ENCODE measurements at regions not wholly inside any gene's neighbourhood (a gene's known extent, or its start where the extent isn't known, plus 50 kb on each side); places are given as distances from the start of the nearest gene placed in this dataset.

DNA sequence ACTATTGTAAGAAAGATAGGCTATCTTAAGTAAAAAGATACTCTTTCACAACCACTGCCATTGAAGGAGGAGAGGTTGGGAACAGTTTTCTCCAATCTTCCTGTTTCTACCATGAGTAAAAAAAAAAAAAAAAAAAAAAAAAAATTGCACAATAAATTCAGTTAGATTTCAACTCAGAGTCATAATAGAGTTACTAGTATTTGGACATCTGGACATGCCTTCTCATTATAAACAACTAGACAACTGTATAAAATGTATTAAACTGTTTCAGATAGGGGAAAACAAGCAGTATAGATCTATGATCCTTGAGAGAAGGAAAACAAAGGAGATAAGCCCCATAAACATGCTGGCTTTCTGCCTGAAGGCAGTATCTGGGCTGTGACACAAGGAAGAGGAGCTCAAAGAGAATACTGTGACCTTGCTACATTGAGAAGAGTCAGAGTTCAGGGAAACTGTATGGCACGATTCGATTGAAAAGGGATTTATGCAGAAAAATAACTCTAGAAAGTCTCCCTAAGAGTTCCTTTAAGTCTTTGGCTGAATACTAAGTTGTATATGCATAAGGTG lies 249.2 kb upstream of the POU5F2 start (continued):
- TF ChIP-seq GABPA (IDR thresholded peaks at IDR 0.05; ENCODE audit: borderline replicate concordance, insufficient read depth, low read length) (no peak), BRCA1 (IDR thresholded peaks at IDR 0.05; ENCODE audit: low read depth, low read length) (no peak), CBX8 (IDR thresholded peaks at IDR 0.05; ENCODE audit: borderline replicate concordance, low read depth, low read length) (no peak), FOSL1 (IDR thresholded peaks at IDR 0.05; ENCODE audit: insufficient read depth, low read depth, low read length) (no peak)
- TF ChIP-seq, protein P1, sequence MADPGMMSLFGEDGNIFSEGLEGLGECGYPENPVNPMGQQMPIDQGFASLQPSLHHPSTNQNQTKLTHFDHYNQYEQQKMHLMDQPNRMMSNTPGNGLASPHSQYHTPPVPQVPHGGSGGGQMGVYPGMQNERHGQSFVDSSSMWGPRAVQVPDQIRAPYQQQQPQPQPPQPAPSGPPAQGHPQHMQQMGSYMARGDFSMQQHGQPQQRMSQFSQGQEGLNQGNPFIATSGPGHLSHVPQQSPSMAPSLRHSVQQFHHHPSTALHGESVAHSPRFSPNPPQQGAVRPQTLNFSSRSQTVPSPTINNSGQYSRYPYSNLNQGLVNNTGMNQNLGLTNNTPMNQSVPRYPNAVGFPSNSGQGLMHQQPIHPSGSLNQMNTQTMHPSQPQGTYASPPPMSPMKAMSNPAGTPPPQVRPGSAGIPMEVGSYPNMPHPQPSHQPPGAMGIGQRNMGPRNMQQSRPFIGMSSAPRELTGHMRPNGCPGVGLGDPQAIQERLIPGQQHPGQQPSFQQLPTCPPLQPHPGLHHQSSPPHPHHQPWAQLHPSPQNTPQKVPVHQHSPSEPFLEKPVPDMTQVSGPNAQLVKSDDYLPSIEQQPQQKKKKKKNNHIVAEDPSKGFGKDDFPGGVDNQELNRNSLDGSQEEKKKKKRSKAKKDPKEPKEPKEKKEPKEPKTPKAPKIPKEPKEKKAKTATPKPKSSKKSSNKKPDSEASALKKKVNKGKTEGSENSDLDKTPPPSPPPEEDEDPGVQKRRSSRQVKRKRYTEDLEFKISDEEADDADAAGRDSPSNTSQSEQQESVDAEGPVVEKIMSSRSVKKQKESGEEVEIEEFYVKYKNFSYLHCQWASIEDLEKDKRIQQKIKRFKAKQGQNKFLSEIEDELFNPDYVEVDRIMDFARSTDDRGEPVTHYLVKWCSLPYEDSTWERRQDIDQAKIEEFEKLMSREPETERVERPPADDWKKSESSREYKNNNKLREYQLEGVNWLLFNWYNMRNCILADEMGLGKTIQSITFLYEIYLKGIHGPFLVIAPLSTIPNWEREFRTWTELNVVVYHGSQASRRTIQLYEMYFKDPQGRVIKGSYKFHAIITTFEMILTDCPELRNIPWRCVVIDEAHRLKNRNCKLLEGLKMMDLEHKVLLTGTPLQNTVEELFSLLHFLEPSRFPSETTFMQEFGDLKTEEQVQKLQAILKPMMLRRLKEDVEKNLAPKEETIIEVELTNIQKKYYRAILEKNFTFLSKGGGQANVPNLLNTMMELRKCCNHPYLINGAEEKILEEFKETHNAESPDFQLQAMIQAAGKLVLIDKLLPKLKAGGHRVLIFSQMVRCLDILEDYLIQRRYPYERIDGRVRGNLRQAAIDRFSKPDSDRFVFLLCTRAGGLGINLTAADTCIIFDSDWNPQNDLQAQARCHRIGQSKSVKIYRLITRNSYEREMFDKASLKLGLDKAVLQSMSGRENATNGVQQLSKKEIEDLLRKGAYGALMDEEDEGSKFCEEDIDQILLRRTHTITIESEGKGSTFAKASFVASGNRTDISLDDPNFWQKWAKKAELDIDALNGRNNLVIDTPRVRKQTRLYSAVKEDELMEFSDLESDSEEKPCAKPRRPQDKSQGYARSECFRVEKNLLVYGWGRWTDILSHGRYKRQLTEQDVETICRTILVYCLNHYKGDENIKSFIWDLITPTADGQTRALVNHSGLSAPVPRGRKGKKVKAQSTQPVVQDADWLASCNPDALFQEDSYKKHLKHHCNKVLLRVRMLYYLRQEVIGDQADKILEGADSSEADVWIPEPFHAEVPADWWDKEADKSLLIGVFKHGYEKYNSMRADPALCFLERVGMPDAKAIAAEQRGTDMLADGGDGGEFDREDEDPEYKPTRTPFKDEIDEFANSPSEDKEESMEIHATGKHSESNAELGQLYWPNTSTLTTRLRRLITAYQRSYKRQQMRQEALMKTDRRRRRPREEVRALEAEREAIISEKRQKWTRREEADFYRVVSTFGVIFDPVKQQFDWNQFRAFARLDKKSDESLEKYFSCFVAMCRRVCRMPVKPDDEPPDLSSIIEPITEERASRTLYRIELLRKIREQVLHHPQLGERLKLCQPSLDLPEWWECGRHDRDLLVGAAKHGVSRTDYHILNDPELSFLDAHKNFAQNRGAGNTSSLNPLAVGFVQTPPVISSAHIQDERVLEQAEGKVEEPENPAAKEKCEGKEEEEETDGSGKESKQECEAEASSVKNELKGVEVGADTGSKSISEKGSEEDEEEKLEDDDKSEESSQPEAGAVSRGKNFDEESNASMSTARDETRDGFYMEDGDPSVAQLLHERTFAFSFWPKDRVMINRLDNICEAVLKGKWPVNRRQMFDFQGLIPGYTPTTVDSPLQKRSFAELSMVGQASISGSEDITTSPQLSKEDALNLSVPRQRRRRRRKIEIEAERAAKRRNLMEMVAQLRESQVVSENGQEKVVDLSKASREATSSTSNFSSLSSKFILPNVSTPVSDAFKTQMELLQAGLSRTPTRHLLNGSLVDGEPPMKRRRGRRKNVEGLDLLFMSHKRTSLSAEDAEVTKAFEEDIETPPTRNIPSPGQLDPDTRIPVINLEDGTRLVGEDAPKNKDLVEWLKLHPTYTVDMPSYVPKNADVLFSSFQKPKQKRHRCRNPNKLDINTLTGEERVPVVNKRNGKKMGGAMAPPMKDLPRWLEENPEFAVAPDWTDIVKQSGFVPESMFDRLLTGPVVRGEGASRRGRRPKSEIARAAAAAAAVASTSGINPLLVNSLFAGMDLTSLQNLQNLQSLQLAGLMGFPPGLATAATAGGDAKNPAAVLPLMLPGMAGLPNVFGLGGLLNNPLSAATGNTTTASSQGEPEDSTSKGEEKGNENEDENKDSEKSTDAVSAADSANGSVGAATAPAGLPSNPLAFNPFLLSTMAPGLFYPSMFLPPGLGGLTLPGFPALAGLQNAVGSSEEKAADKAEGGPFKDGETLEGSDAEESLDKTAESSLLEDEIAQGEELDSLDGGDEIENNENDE (IDR thresholded peaks at IDR 0.05; ENCODE audit: insufficient replicate concordance, low read length), result no peak
- TF ChIP-seq, protein P2, sequence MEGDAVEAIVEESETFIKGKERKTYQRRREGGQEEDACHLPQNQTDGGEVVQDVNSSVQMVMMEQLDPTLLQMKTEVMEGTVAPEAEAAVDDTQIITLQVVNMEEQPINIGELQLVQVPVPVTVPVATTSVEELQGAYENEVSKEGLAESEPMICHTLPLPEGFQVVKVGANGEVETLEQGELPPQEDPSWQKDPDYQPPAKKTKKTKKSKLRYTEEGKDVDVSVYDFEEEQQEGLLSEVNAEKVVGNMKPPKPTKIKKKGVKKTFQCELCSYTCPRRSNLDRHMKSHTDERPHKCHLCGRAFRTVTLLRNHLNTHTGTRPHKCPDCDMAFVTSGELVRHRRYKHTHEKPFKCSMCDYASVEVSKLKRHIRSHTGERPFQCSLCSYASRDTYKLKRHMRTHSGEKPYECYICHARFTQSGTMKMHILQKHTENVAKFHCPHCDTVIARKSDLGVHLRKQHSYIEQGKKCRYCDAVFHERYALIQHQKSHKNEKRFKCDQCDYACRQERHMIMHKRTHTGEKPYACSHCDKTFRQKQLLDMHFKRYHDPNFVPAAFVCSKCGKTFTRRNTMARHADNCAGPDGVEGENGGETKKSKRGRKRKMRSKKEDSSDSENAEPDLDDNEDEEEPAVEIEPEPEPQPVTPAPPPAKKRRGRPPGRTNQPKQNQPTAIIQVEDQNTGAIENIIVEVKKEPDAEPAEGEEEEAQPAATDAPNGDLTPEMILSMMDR (IDR thresholded peaks at IDR 0.05; ENCODE audit: control extremely low read depth in 1 of 3, insufficient read depth in 1 of 3, low read depth in 1 of 3, low read length in 3 of 3), result no peak

Data from H1 (cell line).